K562 (cell line): ENCODE measurements at regions not wholly inside any gene's neighbourhood (a gene's known extent, or its start where the extent isn't known, plus 50 kb on each side); places are given as distances from the start of the nearest gene placed in this dataset.

ENCODE experiments used
- ATF7 ChIP-seq: fragments of 450-650 bp; IDR thresholded peaks from 2 replicates; pipeline ENCODE4 v1.7.1; 2014; ENCODE audit warnings: mild to moderate bottlenecking, moderate library complexity
- CREBBP ChIP-seq: IDR thresholded peaks from one replicate; pipeline ENCODE4 v1.6.1; 2012; ENCODE audit warnings: low read depth, mild to moderate bottlenecking, control low read depth, inconsistent platforms, low read length
- PHB ChIP-seq: fragments of 250-450 bp; sonication (Bioruptor Pico); IDR thresholded peaks from 2 replicates; pipeline ENCODE4 v1.5.0; 2021
- POLR2B ChIP-seq: fragments of 450-650 bp; IDR thresholded peaks from 2 replicates; pipeline ENCODE4 v1.6.1; 2018; ENCODE audit warnings: low read depth; ENCODE audit not compliant: partially characterized antibody
- TOE1 ChIP-seq, 2 experiments: fragments of 450-650 bp in 1 of 2; sonication (generic) in 1 of 2; formaldehyde crosslinking in 1 of 2; IDR thresholded peaks; 2 replicates each; pipeline versions ENCODE4 v1.7.1 to v1.8.0; 2016 to 2022; ENCODE audit warnings: borderline replicate concordance in 2 of 2, mild to moderate bottlenecking in 2 of 2, antibody characterized with exemption in 1 of 2, inconsistent platforms in 1 of 2, low read depth in 1 of 2, missing genetic modification reagents in 1 of 2, moderate library complexity in 1 of 2
- ZNF785 ChIP-seq: fragments of 250-450 bp; sonication (Bioruptor Pico); IDR thresholded peaks from 2 replicates; pipeline ENCODE4 v1.4.0; 2020; ENCODE audit warnings: mild to moderate bottlenecking

DNA sequence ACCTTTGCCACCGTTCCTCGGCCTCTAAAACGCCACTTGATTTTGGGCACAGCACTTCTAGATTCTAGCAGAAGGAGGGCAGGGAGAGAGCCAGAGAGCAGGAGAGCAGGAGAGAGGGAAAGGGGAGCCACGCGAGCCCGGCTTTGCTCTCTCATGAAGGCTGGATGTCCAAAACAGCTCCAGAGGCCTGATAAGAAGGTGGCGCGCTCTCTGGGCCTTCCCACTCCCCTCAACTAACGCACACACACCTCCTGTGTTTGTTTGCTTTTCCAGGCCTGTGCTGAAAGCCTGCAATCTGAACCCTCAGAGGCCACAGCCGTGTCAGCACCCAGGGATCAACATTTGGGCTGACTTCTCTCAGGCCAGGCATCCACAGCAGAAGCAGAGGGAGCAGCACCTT lies 184.8 kb upstream of the SOX11 start:
- TF ChIP-seq POLR2B: no peak
- no peak for TF ChIP-seq ATF7
- TF ChIP-seq CREBBP: no peak
- TF ChIP-seq PHB: no peak
- no peak for TF ChIP-seq ZNF785
- no peak for TF ChIP-seq TOE1 (IDR thresholded peaks at IDR 0.05; ENCODE audit: borderline replicate concordance)
- no peak for TF ChIP-seq TOE1 (CRISPR knock-in tag; IDR thresholded peaks at IDR 0.05; ENCODE audit: borderline replicate concordance, low read depth)
